NCI-H1417 treated with DMSO at 0.1 percent for 48 hours (cell line): ENCODE measurements at regions not wholly inside any gene's neighbourhood (a gene's known extent, or its start where the extent isn't known, plus 50 kb on each side); places are given as distances from the start of the nearest gene placed in this dataset.

ENCODE experiments used
- DNase-seq: peaks from one replicate; lab custom pipeline; 2025; lab: John Stamatoyannopoulos, UW

DNA sequence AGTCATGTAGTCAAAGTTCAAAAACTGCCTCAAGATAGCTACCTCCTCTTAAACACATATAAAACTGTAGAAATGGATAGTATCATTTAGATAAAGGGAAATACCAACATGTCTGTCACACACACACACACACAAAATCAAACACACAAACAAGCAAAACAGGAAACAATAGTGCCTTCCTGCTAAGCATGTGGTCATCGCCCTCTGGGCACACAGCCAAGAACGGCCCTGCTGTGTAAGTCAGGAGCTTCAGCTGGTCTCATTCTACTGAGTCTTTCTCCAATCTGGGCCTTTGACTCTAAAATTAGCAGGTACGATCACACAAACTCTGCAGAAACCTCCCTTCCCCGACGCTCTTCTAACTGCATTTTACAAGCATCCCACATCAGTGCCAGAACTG lies 272.2 kb upstream of the CHRNA7 start:
- DNase-seq: peak; percentile 64

DNA sequence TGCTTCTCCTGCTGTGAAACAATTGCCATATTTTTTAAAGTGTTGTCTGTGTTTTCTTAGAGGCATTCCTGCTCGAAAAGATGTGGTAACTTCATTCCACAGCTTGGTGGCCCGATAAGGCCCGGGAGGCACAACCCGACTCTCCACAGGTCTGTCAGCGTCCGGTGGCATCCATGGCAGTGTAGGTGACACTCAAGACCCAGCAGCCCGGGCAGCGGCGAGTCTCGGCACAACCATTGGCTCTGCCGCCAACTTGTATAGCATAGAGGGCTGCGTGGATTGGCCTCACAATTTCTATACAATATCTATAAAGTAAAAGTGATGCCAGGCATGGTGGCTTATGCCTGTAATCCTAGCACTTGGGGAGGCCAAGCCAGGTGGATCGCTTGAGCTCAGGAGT lies 262.3 kb upstream of the CHRNA7 start:
- DNase-seq: no peak

- DNase-seq: no peak
Measured at GRCh38 chr15:31774045-31774444, 256.3 kb upstream of the CHRNA7 start.

DNA sequence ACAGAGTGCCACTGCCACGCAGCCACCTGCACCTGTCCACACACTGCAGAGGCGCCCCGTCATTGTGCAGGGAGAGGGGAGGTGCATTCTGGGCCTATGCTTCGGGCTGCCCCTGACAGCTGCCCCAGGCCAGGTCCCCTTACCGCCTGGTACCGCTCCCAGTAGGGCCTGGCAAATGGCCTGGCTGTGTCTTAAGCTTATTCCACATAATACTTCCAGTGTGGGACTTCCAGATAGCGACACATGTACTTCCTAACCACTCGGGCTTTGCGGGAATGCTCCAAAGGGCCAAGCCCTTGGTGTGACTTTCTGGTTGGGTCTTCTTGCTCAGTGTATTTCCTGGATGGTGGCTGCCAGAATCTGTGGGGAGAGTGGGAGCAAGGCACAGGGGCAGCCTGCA lies 254.3 kb upstream of the CHRNA7 start:
- DNase-seq: no peak

- DNase-seq: no peak
Measured at GRCh38 chr15:31781261-31781660, 249.1 kb upstream of the CHRNA7 start.

- no peak for DNase-seq
Measured at GRCh38 chr15:31782016-31782783, 248.1 kb upstream of the CHRNA7 start.

DNA sequence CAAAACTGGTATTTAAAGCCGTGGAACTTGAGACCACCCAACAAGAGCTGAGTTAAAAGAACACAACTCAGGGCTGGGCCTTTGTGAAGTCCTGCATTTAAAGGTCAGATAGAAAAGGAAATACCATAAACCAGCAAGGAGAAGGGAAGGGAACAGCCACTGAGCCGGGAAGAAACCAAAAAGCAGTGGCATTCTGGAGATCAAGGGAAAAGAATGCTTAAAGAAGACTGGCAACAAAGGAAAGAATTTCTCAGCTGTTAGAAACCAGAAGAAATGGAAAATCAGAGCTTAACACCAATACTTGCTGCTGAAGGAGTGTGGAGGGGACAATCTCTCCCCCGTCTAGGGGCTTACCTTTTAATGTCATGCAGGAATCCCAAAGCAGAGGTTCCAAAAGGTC lies 247.4 kb upstream of the CHRNA7 start:
- no peak for DNase-seq

GRCh38 chr15:31786360-31786759 lies 244.0 kb upstream of the CHRNA7 start:
- no peak for DNase-seq

DNA sequence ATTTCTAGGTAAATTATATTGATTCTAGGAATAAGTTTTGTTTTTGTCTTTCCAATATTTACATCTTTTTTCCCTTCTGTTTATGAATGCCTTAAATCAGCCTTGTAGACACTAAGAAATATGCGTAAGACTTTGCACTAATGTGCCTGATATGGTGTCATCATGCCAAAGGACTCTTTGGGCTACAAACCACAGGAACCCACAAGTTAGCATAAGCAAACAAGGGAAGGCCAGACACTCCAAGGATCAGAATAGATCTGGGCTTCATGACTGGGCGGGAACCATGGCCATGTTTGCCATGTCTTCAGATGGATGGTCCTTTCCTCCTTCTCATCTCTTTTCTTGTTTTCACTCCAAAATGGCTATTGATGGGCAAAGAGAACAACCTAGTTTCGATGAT lies 242.2 kb upstream of the CHRNA7 start:
- DNase-seq: no peak

DNA sequence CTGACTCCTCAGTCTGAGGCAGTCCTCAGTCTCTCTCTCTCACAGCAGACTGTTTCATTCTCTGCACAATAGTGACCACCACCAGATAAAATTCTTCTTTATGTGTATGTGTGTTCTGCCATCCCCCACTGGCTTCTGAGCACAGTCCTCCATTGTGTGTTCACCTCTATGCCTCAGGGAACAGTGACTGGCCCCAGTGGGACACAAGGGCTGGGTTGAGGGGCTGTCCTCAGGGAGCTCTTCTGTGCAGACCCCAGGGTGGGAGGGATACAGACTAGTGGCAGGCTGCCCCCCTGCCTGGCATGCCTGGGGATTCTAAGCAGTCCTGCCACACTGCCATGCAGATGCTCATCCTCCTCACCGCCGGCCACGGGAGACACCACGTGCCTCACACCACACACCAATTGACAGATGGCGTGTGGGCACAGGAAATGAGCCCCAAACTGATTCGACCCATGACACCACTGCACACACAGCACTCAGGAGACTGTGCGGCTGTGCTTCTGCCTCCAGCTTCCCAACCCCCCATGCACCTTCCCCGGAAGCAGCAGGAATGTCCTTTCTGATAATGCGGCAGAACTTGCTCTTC lies 237.6 kb upstream of the CHRNA7 start:
- no peak for DNase-seq

DNA sequence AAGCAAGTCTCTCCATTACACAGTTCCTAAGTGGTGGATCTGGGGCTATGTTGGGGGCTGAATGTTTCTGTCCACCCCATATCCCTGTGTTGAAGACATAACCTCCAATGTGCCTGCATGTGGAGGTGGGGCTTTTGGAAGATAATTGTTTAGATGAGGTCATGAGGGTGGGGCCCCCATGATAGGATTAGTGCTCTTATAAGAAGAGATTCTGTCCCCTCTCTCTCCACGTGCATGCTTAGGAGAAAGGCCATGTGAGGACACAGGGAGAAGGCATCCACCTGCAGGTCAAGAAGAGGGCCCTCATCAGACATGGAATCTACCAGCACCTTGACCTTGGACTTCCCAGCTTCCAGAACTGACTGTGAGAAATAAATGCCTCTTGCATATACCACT lies 231.0 kb upstream of the CHRNA7 start:
- no peak for DNase-seq

DNA sequence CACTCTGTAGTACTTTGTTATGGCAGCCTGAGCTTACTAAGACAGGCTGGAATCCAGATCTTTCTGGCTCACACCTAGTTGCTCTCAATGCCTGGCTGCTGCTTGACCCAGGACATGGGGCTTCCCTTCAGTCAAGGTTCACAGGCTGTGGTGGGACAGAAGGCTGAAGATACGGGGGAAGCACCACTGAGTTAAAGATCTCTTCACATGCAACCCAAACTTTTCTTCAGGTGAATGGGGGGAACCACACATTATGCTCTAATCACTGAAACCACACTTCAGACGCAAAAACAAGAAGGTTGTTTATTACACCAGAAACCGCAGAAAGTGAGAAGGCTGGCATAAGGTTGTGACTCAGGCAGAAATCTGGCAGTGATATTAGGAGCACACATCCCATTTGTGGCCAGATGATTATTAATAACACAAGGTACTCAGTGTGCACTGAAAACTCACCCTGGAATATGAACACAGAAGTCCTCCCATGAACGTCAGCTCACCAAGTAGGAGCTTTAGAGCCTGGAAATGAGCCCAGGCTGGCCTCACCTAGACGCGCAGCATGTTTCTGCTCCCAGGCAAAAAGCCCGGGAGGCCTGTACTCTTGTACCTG lies 230.5 kb upstream of the CHRNA7 start:
- no peak for DNase-seq

- no peak for DNase-seq
Measured at GRCh38 chr15:31801152-31801551, 229.2 kb upstream of the CHRNA7 start.

DNA sequence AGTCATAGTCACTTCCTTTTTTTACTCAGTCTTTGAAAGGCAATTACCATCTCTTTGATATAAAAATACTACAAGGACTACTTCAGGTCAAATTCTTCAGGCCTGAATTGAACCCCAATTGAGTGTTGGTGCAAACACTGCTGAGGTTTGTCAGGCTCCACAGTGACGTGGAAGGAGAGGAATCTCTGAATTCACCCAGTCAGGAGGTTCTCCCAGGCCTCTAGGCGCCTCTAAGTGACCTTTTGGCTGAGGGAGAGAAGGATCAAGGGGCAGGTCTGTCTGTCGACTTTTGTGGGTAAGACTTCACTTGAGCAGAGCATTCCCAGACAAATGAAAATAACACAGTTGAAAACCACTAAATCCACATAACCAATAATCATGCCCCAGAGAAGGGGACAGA lies 227.6 kb upstream of the CHRNA7 start:
- no peak for DNase-seq

- no peak for DNase-seq
Measured at GRCh38 chr15:31803388-31803884, 226.9 kb upstream of the CHRNA7 start.

- DNase-seq: no peak
Measured at GRCh38 chr15:31805090-31805662, 225.1 kb upstream of the CHRNA7 start.

DNA sequence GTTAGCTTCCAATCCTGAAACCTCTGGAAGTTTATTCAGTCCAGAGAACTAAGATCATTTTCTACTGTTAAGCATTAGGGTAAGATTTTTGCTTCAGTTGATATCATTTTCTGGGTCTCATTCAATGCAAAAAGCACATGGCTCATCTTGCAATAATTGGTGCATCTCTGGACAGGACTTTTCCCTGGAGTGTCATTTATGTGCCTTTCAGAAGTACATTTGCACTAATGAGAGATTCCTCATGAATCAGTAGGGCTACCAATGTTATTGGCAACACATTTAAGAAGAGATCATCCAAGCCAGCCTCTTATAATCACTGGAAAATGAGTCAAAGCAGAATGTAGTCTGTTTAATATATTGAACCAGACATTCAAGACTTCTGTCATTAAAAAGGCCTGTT lies 224.2 kb upstream of the CHRNA7 start:
- DNase-seq: no peak

DNA sequence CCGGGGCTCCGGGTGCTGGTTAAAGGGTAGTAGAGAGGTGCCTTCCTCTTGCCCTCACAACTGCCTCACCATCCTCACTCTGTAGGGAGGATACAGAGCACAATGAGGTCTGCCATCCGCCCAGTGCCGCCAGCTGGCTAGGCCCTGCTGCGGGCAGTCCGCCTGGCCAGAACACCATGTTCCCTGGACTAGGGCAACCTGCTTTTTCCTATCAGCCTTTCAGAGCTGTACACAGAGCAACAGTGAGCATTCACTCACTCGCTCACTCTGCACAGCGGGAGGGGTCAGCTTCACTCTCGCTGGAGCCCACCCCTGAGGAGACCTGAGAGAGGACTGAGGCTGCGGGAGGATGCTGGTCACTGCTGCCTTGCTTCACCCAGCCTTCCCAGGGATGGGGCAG lies 218.7 kb upstream of the CHRNA7 start:
- DNase-seq: no peak

GRCh38 chr15:31814082-31814481 lies 216.2 kb upstream of the CHRNA7 start:
- DNase-seq: no peak

GRCh38 chr15:31815411-31816155 lies 214.7 kb upstream of the CHRNA7 start:
- no peak for DNase-seq

DNA sequence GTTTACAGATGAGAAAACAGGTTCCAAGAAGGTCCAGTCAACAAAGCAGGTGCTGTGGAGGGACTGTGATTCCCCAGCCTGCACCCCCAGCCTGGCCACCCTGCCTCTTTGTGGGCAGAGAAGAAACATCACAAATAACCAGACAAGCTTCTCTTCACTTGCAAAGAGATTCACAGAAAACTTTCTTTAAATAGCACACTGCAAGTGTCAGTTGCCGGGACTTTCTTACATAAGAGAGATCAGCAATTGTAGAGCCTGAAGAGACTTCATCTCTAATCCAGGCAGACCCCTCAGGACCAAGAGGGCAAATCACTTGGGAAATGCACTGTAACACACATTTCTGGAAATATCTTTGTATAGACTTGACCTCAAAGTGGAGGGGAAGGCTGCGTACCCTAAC lies 207.9 kb upstream of the CHRNA7 start:
- DNase-seq: no peak

- DNase-seq: no peak
Measured at GRCh38 chr15:31824024-31824423, 206.3 kb upstream of the CHRNA7 start.
